Bone marrow (tissue), 2 donors: ENCODE measurements at regions not wholly inside any gene's neighbourhood (a gene's known extent, or its start where the extent isn't known, plus 50 kb on each side); places are given as distances from the start of the nearest gene placed in this dataset.
"Not testable (repeated sequence)": the region's sequence is repeated elsewhere in the genome, so short reads cannot be mapped to it uniquely, and the experiment has no call there.

Experiments
- DNase-seq, 2 donors: peaks; one replicate each; lab custom pipeline; 2025; lab: John Stamatoyannopoulos, UW

DNA sequence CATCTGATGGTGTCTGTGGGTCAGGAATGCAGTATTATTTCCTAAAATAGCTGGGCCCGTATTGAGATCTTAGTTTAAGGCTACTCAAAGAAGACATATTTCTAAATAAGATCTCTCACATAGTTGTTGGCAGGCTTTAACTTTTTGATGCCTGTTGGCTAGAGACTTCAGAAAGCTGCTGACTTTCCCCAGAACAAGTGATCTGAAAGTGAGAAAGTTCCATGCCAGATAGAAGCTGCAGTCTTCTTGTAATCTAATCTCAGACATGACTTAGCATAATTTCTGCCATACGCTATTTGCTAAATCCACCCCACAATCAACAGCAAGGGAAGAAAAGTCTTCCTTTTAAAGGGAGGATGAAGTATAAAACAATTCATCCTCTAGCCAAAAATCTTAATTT is 867.1 kb downstream of the IGSF11 start:
- DNase-seq, result no peak

DNA sequence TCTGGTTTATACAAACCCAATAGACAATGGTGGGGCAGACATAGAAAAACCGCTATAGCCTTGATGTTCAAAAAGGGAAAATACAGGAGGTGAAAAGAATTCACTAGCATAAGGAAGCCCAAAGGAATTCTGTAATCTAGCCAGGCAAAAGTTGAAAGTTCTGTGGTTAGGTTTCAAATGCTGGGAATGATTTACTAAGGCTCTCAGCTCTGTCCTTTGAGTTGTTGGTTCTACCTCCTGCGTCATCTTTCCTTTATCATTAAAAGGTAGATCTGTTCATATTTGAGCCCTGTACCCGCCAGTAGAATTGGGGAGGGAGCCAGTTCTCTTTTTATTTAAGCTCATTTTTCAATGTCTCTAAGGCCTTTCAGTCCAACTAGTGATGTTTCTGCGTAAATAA is 866.5 kb downstream of the IGSF11 start:
- DNase-seq, result no peak

DNA sequence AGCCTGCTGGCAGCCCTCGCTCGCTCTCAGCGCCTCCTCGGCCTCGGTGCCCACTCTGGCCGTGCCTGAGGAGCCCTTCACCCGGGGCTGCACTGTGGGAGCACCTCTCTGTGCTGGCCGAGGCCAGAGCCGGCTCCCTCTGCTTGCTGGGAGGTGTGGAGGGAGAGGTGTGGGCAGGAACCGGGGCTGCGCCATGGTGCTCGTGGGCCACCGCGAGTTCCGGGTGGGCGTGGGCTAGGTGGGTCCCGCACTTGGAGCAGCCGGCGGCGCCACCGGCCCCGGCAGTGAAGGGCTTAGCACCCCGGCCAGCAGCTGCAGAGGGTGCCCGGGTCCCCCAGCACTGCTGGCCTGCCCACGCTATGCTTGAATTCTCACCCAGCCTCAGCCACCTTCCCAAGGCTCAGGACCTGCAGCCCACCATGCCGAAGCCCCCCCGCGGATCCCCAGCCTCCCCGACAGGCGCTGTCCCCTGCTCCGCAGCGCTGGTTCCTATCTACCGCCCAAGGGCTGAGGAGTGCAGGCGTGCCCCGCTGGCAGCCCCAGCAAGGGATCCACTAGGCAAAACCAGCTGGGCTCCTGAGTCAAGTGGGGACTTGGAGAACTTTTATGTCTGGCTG is 863.3 kb downstream of the IGSF11 start:
- no peak for DNase-seq

DNA sequence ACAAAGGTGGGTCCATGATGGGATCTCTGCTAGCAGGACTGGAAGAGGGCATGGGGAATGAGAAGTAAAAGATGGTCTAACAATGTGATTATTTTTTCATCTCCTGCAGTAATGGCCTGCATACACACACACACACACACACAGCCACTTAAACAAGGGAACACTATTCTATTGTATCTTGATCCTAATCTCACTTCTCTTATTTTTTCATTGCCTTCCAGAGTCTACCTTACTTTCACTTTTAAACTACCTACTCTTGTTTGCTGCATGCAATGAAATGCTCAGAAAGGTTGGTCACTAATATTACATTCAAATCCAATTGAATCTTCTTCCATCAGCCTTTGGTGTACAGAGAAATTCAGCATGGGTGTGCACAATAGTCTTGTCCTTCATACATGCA is 853.8 kb downstream of the IGSF11 start:
- no peak for DNase-seq

DNA sequence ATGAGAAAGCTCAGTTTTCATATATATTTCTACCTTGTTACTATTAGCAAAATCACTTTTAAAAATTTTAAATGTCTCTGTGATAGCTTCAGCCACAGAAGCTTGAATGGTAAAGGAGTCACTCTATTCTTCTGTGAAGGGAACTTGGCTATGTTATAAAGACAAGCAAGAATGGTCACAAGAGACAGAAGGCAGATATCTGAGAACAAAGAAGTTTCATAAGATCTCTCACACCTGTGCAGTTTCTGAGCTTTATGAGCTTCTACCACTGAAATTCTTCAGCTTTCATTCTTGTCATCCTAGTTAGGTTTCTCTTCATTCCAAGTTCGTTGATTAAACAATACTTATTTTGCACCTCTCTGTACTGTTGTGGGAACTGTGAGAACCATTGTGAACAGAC is 853.4 kb downstream of the IGSF11 start:
- no peak for DNase-seq

DNA sequence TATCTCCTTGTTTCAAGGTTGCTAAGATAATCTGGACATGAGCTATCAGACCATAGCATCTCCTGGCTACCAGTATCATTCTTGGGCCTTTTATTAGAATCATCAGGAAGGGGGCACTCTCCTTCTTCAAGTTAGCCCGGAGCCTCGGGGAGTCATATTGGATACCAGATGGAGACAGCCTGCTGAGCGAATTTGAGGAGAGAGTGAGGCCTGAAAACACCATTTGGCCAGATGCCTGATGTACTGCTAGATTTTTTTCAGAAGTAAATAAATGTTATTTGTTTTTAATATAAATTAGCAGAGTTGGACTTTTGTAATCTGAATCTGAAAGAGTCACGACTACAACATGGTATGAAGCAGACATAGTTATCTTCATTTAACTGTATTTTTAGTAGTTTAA is 848.6 kb downstream of the IGSF11 start:
- no peak for DNase-seq

DNA sequence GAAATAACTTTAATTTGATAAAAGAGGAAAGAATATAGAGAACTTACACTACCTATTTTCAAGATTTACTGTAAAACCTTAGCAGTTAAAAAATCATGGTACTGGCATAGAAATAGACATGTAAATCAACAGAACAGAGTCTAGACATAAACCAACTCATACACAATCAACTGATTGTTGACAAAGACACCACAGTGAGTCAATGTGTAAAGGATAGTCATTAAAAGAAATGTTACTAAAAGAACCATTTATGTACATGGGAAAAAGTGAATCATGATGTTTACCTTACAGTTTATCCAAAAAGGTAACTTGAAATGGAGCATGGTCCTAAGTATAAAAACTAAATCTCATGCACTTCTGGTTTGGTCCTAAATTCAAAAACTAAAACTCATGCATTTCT is 847.4 kb downstream of the IGSF11 start:
- DNase-seq, result no peak

DNA sequence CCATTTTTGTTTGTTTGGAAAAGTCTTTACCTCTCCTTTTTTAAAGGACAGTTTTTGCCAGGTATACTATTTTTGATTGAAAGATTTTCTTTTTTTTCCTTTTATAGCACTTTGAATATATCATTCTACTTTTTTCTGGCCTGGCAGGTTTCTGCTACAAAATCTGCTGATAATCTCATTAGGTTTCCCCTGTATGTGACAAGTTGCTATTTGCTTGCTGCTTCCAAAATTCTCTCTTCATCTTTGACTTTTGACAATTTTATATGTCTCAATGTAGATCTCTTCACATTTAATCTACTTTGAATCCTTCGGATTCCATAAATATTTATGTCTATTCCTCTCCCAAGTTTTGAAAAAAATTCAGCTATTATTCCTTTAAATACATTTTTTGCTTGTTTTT is 838.5 kb downstream of the IGSF11 start:
- no peak for DNase-seq

DNA sequence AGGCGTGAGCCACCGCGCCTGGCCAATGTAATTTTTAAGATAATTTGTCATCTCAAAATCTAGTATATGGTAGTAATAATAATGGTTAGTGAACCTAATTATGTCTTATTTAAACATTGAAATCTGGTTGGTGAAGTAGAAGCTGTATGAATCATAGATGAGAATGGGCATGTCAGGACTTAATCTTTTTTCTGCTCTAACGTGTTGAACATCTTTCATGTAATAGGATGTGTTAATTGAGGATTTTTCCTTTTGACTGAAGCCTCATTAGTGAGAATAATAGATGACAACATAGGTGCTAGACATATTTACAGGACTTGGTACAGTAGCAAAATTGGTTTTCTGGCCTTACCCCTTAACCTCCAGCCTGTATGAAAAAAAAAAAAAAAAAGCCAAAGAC is 835.6 kb downstream of the IGSF11 start:
- no peak for DNase-seq

DNA sequence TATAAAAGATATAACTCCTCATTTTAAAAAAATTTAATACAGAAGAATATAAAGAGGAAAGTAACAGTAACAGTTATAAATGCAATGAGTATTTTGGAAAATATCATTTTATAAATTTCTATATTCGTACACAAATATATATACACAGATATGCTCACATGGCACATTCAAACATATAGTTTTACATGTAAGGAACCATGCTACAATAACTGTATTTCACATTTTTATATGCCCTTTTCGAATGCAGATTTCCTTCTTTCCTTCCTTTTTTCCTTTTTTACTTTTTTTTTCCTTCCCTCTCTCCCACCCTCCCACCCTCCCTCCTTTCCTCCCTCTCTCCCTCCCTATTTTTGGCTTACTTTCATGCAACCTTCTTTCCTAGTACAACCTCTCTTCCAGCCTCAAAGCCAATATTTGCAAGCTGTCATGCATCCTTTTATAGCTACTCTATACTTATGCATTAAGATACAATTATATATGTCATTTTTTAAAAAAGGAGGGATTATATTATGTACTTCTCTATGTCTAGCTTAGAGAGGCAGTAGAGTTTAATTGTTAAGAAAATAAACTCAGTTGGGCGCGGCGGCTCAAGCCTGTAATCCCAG is 830.5 kb downstream of the IGSF11 start:
- DNase-seq, result no peak

DNA sequence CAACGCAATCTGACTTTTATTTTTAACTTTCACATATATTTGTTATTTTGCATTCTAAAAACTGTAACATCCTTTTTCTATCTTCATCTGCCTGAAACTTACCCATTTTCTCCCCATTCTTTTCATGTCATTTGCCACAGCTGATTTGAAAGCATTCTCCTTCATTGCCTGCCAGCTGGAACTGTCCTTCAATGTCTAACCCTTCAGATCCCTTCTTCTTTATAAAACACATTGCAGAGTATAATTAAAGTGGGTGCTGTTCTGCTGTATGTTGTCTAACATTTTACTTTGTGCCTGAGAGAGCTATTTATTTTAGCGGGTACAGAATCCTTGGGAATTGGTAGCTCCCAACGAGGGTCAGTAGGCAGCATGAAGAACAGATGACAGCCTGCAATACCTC is 827.4 kb downstream of the IGSF11 start:
- no peak for DNase-seq

DNA sequence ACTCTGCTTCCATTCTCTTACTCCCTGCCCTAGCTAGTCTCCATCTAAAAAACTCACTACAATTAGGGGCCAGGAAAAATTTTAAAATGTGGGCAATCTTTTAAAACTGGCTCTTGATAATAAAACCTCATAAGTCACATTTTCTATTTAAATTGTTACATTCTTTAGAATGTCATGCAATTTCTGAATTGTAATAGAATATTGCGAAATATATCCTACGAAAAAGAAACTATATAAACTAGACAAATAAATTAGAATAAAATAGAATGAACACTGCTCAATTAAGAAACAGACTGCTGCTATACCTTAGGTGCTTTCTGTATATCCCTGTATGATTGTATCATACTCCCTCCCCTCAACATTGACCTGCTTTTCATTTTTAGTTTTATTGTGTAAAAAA is 826.0 kb downstream of the IGSF11 start:
- no peak for DNase-seq

DNA sequence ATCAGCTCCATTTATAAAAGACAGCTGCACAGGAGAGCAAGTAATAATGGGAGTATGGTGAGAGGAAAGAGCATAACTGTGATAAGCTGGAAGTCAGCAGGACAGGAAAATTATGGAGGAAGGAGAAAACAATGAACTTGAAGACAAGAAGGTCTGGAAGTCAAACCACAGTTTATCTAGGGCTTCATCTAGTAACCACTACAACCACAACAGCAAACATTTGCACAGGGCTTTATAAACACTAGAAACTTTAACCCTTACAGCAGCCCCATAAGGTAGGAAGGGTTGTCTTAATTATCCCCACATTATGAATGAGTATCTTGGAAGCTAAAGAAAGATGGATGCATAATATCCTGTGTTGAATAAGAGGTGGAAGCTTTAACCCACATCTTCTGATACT is 820.8 kb downstream of the IGSF11 start:
- DNase-seq, result no peak

DNA sequence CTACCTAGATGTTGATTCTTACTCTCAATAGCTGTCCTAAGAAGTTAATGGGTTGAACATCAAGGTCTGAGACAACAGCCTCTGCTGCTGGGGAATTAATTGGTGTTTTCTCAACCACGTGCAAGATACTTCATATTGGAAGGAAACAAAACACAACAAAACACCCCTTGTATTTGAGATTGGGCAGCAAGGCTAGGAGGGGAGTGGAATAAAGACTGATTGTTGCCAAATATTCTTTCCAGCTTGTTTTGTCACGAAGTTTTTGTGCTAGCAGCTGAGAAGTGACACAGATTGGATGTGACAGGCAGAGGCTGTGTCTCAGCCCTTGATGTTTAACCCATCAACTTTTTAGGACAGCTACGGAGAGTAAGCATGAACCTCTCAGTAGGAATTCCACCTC is 808.4 kb downstream of the IGSF11 start:
- DNase-seq, result no peak

DNA sequence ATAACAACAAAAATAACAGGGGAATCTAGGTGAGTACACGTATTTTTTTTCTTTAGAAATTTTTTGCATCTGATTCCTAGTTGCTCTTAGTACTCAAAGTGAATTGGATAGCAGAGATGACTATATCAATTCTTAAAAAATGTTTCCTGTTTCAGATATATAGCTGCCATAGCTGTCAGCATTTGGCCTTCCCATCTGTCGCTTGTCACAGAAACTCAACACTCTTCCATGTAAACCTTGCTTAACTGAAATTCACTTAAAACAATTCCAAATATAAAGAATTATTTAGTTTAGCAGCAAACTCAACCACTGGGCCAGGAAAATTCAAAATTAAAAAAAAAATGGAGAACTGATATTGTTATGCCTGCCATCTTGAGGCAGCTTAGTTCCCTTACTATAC is 807.5 kb downstream of the IGSF11 start:
- DNase-seq, result no peak

DNA sequence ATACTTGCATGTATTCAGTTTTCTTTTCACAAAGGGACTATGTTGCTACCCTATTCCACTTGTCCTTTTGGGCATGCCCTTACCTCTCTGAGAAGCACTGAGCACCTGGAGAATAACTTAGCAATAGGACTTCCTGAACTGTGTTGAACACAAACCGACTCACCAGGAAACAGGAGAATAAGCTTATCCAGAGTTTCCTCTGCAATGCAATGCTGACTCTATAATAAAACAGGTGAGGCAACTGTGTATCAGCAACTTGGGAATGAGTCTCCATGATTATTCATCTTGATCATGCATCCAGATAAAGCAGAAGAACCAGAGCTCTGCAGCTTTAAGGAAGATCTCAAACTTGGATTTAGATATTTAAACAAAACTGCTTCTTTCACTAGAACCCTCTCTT is 806.5 kb downstream of the IGSF11 start:
- no peak for DNase-seq

DNA sequence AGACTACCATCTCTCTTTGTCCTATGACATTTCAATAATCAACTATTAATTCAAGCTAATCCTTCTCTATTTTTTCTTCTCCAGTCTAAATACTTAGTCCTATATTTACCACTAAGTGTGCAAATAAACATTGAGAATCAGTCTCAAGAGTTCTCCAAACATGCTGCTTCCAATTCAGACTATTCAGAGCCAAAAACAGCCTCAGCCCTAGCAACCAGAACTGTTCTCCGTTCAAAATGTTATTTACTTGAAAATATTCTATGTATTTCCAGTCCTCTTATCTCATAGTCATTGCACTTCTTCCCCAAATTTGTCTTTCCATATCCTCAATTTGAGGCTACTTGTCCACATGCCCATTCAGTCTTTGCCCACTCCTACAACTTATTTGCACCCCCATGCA is 805.5 kb downstream of the IGSF11 start:
- DNase-seq, result no peak

DNA sequence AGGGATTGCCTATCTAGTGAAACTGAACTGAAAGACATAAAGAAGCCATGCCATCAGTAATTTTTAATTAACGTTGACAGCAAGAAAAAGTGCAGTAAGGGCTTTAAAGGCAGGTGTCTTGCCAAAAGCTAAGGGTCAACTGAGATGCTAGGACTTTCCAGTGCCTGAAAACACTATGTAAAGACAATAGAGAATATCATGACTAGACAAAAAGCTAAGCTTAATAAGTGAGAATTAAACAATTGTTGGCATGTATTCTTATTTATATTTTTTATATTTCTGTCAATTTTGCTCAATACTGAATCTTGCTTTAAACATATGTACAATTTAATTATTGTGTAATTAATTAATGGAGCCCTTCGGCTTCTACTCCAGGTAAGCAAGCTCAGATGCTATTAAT is 803.1 kb downstream of the IGSF11 start:
- no peak for DNase-seq

DNA sequence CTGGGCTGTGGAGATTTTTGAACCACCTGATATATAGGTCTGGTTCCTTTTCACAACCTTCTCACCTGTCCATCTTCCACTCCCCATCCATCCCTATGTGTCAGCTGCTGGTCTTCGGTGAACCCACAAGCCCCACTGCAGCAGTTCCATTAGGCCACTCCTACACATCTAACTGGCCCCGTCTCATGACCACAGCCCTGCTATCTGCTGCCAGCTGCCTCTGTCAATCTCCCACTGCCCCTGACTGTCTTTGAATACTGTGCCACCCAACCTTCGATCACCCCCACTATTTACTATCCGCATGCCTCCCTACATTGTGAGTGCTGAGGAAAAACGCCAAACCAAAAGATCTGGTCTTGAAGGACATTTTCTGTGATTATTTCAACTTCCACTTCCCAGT is 795.4 kb downstream of the IGSF11 start:
- DNase-seq, result no peak

DNA sequence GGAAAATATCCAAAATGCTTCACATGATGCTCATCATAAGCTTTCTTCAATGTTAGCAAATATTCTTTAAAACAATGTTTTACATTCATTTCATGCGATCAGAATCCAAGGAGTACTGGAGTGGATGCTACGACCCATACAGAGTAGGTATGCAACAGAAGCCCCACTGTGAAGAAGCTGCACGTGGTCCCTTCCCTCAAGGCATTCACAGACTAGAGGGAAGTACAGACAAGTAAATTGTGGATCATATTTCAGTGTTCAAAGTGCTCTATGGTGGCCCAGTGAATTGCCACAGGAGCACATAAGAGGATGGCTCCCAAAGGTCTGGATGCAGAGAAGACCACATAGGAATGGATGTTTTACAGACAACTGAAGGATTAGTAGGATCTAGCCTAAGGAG is 789.9 kb downstream of the IGSF11 start:
- no peak for DNase-seq

DNA sequence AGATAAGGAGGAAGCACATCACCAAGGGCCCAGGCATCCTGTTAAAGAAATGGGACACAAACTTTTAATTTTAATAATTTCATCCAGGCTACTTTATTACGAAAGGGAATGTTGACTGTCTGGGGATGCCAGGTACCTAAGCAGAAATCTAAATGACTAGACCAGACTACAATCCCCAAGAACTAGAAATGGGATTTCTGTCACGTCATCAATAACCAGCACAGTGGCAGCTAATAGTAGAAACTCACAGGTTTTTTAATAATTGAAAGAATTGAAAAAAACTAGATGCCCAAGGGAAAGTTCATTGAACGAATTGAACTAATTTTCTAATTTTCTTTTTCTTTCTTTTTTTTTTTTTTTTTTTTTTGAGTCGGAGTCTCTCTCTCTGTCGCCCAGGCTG is 789.3 kb downstream of the IGSF11 start:
- DNase-seq, result no peak

DNA sequence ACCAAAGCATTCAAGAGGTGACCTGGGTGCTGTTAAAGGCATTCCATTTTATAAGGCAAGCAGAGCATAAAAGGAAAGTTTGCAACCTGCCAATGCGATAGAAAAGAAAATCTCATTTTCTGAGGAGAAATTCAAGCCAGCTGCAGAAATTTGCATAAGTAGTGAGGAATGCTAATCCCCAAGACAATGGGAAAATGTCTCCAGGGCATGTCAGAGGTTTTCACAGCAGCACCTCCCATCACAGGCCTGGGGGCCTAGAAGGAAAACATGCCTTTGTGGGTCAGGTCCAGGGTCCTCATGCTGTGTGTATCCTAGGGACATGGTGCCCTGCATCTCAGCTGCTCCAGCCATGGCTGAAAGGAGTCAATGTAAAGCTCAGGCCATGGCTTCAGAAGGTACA is 775.8 kb downstream of the IGSF11 start:
- not testable (repeated sequence) for DNase-seq

DNA sequence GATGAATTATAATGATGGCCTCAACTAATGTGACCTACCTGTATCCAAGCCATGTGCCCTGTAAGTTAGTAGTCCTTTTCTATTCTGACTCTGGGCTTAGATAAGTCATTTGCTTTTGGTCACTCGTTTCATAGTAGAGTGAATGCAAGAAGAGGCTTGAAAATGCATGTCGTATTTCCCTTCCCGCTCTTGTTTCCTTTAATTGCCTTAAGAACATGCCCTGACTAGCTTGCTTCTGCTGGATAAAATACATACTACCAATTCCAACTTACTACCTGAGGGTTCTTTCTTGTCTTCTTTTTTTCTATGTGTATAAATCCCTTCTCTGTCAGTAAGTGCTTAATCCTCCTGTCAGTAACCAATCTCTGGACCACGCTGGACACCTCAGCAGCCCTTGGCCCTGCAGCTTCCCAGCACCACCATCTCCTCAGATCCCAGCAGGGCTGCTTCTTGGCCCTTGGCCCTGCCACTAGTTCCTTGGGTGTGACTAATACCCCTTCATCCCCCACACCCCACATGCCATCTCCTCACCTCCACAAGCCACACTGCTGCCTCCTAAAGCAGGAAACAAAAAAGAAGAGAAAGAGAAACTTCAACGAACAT is 771.7 kb downstream of the IGSF11 start:
- DNase-seq, result no peak

DNA sequence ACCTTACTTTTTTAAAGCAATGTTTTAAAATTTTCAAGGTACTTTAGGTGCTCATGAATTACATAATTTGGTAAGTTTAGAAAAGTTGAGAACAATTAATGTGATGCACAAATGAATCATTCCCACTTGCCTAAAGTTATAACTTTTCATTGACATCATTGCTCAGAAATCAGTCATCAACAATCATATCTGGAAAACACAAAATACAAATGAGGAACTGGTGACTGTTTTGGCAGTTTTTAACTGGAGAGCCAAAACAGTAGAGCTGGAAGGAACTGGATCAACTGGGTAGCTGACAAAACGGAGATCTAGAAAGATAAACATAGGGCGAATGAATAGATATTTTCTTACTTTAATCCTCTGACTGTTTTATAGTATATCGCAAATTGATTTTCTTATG is 767.1 kb downstream of the IGSF11 start:
- DNase-seq, result no peak
